Endothelial cell of umbilical vein (primary cell): ENCODE measurements at regions not wholly inside any gene's neighbourhood (a gene's known extent, or its start where the extent isn't known, plus 50 kb on each side); places are given as distances from the start of the nearest gene placed in this dataset.

Experiments
- BruUV-seq: library from RNA; stranded (reverse); fragments of 400-500 nt; replicated peaks from 2 replicates; lab custom pipeline; 2021; lab: Mats Ljungman, UMichigan
- CTCF ChIA-PET: fragments of 300-600, 350-600 bp; sonication (Branson Sonifier 250); formaldehyde crosslinking; loops from one replicate; lab custom pipeline; 2021; ENCODE audit warnings: antibody characterized with exemption, inconsistent platforms; lab: Charles Lee
- POLR2A ChIA-PET: fragments of 300-600, 350-600 bp; sonication (Branson Sonifier 250); formaldehyde crosslinking; loops from one replicate; lab custom pipeline; 2021; ENCODE audit warnings: antibody characterized with exemption, inconsistent platforms; lab: Charles Lee
- DNase-seq: peaks from one replicate; pipeline ENCODE4 v3.0.0-alpha.2; 2011; ENCODE audit warnings: low read depth, low spot score
- FAIRE-seq: peaks from 2 replicates; lab custom pipeline; 2011; peaks lifted over from hg19 to GRCh38; lab: Jason Lieb, UNC
- H2AFZ ChIP-seq: 2 replicates; pipeline ENCODE4 v1.6.0; 2012; ENCODE audit warnings: low read depth, low read length, control low read depth, inconsistent platforms
- H3K27ac ChIP-seq: 2 replicates; pipeline ENCODE4 v1.5.1; 2011; ENCODE audit warnings: low read depth, mild to moderate bottlenecking, control low read depth, low read length, moderate library complexity; ENCODE audit not compliant: insufficient read depth
- H3K27me3 ChIP-seq, 2 experiments: 2 replicates each; pipeline versions ENCODE4 v1.6.0 to v1.6.1; 2011; ENCODE audit warnings: low read length in 2 of 2, mixed read lengths in 1 of 2; ENCODE audit not compliant: control insufficient read depth in 2 of 2, insufficient read depth in 2 of 2
- H3K36me3 ChIP-seq, 2 experiments: 2 replicates in 1 of 2; 3 replicates in 1 of 2; pipeline ENCODE4 v1.5.1; 2011; ENCODE audit warnings: low read length in 2 of 2, mild to moderate bottlenecking in 1 of 2, moderate library complexity in 1 of 2; ENCODE audit not compliant: control insufficient read depth in 2 of 2, insufficient read depth in 2 of 2; ENCODE audit errors: extremely low read depth in 1 of 2
- H3K4me1 ChIP-seq: 3 replicates; pipeline ENCODE4 v1.5.1; 2011; ENCODE audit warnings: mild to moderate bottlenecking, low read length; ENCODE audit not compliant: control insufficient read depth, insufficient read depth; ENCODE audit errors: extremely low read depth
- H3K4me2 ChIP-seq: 2 replicates; pipeline ENCODE4 v1.6.1; 2011; ENCODE audit warnings: low read length, control low read depth, mixed read lengths; ENCODE audit not compliant: insufficient read depth
- H3K4me3 ChIP-seq, 3 experiments: fragments of 200-600 bp in 1 of 3; sonication (generic), shearing (Covaris generic) in 1 of 3; replicated peaks in 1 of 3; 2 replicates each; pipeline ENCODE4 v1.5.1; 2011 to 2016; ENCODE audit warnings: control low read depth in 3 of 3, low read length in 3 of 3, mild to moderate bottlenecking in 2 of 3, inconsistent platforms in 1 of 3, low read depth in 1 of 3, moderate library complexity in 1 of 3; ENCODE audit not compliant: insufficient read depth in 1 of 3
- H3K79me2 ChIP-seq: 2 replicates; pipeline ENCODE4 v1.6.0; 2012; ENCODE audit warnings: low read length, inconsistent platforms; ENCODE audit not compliant: control insufficient read depth, insufficient read depth
- H3K9ac ChIP-seq: replicated peaks from 2 replicates; pipeline ENCODE3; 2011; ENCODE audit warnings: low read length, control low read depth; ENCODE audit not compliant: insufficient read depth; ENCODE audit errors: extremely low read depth
- H3K9me1 ChIP-seq: replicated peaks from 3 replicates; pipeline ENCODE4 v1.6.0; 2011; ENCODE audit warnings: mild to moderate bottlenecking, low read length; ENCODE audit not compliant: control insufficient read depth, insufficient read depth; ENCODE audit errors: extremely low read depth
- H3K9me3 ChIP-seq: replicated peaks from 2 replicates; pipeline ENCODE4 v1.5.1; 2012; ENCODE audit warnings: low read length, inconsistent platforms; ENCODE audit not compliant: control insufficient read depth, insufficient read depth
- H4K20me1 ChIP-seq: replicated peaks from 2 replicates; pipeline ENCODE3; 2011; ENCODE audit warnings: mild to moderate bottlenecking, low read length; ENCODE audit not compliant: control insufficient read depth, insufficient read depth; ENCODE audit errors: extremely low read depth
- CTCF ChIP-seq, 2 donors: IDR thresholded peaks; 1 replicate in 1 of 2; 2 replicates in 1 of 2; pipeline ENCODE4 v1.5.1; 2011; ENCODE audit warnings: low read length in 2 of 2, mild to moderate bottlenecking in 2 of 2, moderate library complexity in 2 of 2, control low read depth in 1 of 2, inconsistent platforms in 1 of 2, low read depth in 1 of 2; ENCODE audit not compliant: insufficient read depth in 1 of 2; ENCODE audit errors: extremely low read depth in 1 of 2
- EZH2 ChIP-seq: IDR thresholded peaks from 2 replicates; pipeline ENCODE4 v1.6.1; 2012; ENCODE audit warnings: borderline replicate concordance, low read depth, mild to moderate bottlenecking, moderate library complexity, low read length, inconsistent platforms; ENCODE audit not compliant: severe bottlenecking
- FOS ChIP-seq: IDR thresholded peaks from 2 replicates; pipeline ENCODE4 v1.6.1; 2011; ENCODE audit warnings: mild to moderate bottlenecking, low read length, moderate library complexity, borderline replicate concordance; ENCODE audit not compliant: insufficient read depth
- GATA2 ChIP-seq: IDR thresholded peaks from 2 replicates; pipeline ENCODE4 v1.7.0; 2011; ENCODE audit warnings: low read depth, mild to moderate bottlenecking, moderate library complexity, mixed read lengths, low read length; ENCODE audit not compliant: insufficient read length, insufficient read depth
- JUN ChIP-seq: IDR thresholded peaks from 2 replicates; pipeline ENCODE4 v1.6.1; 2011; ENCODE audit warnings: borderline replicate concordance, low read depth; ENCODE audit not compliant: insufficient read length, insufficient read depth
- MAX ChIP-seq: IDR thresholded peaks from 2 replicates; pipeline ENCODE4 v1.6.1; 2011; ENCODE audit not compliant: insufficient read depth, insufficient read length
- MYC ChIP-seq: IDR thresholded peaks from one replicate; pipeline ENCODE4 v1.6.1; 2011; ENCODE audit warnings: mild to moderate bottlenecking, low read depth, low read length
- POLR2A ChIP-seq: IDR thresholded peaks from 2 replicates; pipeline ENCODE4 v1.6.1; 2012; ENCODE audit warnings: low read depth, mild to moderate bottlenecking, control low read depth, low read length
- POLR2AphosphoS5 ChIP-seq: IDR thresholded peaks from 2 replicates; pipeline ENCODE4 v1.6.1; 2012; ENCODE audit warnings: low read depth, mild to moderate bottlenecking, control low read depth, low read length, moderate library complexity; ENCODE audit not compliant: insufficient read depth
- dilution Hi-C: fragments of 300-500 bp; cut with MboI; formaldehyde crosslinking; loops from one replicate; pipeline ENCODE4 v1.15.0; 2019; ENCODE audit warnings: low sequenced_read_pairs; ENCODE audit not compliant: extremely low pct_ligation_motif_present
- intact Hi-C: fragments of 100-400 bp; cut with micrococcal nuclease; formaldehyde crosslinking; loops from one replicate; pipeline ENCODE4 v1.10.0; 2022

GRCh38 chr5:136620621-136621020 lies 255.3 kb upstream of the TRPC7 start:
- BruUV-seq, result no TSS peak
- CTCF ChIA-PET, result interaction anchor here (0.9 to 2.2 kb wide), 3 partner anchors 35 to 371 kb away, joined by 4 to 10 read pairs (median 7); no protein-coding TSS in a partner anchor
- intact Hi-C loops (loop anchor here (1.0 to 2.0 kb wide), 2 partner anchors 35 to 108 kb away; no protein-coding TSS in a partner anchor), dilution Hi-C loops (no loop called here)
- Histone ChIP-seq H3K4me3 (no peak overlapping the region), H3K27me3 (no peaks in the 10 kb centered on the region), H4K20me1 (no peaks in the 10 kb centered on the region), H3K4me1 (peaks cover 53% of the 10 kb centered on the region), H3K36me3 (no peaks in the 10 kb centered on the region), H3K9me1 (no peaks in the 10 kb centered on the region), H3K4me2 (peak overlapping the region; percentile 39), H3K9ac (no peak overlapping the region), H3K27ac (peak overlapping the region; percentile 96), H2AFZ (no peak overlapping the region), H3K79me2 (no peaks in the 10 kb centered on the region), H3K9me3 (no peaks in the 10 kb centered on the region)
- no peak for FAIRE-seq
- no peak for DNase-seq
- POLR2A ChIA-PET, result no interaction called here
- TF ChIP-seq MYC (no peak), MAX (no peak), JUN (no peak), POLR2AphosphoS5 (no peak), EZH2 (no peak), GATA2 (no peak), CTCF (IDR thresholded peaks at IDR 0.05; ENCODE audit: extremely low read depth in 1 of 2, insufficient read depth in 1 of 2, low read depth in 1 of 2, low read length in 2 of 2) (no peak), POLR2A (no peak), FOS (no peak)
